ENCODE measurements at regions not wholly inside any gene's neighbourhood (a gene's known extent, or its start where the extent isn't known, plus 50 kb on each side); places are given as distances from the start of the nearest gene placed in this dataset.

DNA sequence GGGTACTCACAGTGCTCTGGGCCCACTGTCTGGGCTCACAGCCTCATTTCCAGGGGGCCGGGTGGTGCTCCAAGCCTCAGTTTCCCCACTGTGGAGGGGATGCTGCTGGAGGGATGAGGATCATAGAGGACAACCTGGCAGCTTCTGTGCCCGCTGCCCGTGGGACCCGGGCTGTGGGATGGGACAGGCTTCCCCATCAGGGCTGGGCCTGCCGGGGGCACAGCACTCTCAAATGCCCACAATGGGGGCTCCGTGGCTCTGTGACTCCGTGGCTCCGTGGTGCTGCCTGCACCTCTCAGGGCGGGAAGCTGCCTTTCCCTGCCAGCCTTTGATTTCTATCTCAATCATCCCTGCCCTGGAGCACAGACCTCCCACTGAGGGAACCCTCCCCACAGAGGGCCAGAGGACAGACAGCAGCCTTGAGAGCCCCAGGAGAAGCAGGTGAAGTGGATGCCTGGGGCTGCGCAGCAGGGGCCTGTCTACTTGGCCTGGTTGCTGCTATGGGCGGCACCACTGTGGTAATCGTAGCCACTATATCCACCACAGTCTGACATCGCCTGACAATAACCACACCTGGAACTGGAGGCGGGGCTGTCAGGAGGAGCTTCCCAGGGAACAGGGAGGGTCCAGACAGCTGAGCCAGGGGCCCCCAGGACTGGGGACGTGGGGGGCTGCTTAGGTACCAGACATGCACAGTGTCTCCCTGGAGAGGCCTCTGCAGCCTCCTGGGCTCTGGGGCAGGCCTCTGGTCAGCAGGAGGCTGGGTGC is 375.9 kb downstream of the TMEM121 start:
- no peak for TF ChIP-seq MAZ (IDR thresholded peaks at IDR 0.05; ENCODE audit: borderline replicate concordance, low read depth, low read length)
- TF ChIP-seq MAZ (CRISPR knock-in tag; IDR thresholded peaks at IDR 0.05; ENCODE audit: low read depth), result no peak
- TF ChIP-seq, protein P1, sequence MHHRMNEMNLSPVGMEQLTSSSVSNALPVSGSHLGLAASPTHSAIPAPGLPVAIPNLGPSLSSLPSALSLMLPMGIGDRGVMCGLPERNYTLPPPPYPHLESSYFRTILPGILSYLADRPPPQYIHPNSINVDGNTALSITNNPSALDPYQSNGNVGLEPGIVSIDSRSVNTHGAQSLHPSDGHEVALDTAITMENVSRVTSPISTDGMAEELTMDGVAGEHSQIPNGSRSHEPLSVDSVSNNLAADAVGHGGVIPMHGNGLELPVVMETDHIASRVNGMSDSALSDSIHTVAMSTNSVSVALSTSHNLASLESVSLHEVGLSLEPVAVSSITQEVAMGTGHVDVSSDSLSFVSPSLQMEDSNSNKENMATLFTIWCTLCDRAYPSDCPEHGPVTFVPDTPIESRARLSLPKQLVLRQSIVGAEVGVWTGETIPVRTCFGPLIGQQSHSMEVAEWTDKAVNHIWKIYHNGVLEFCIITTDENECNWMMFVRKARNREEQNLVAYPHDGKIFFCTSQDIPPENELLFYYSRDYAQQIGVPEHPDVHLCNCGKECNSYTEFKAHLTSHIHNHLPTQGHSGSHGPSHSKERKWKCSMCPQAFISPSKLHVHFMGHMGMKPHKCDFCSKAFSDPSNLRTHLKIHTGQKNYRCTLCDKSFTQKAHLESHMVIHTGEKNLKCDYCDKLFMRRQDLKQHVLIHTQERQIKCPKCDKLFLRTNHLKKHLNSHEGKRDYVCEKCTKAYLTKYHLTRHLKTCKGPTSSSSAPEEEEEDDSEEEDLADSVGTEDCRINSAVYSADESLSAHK (CRISPR knock-in tag; IDR thresholded peaks at IDR 0.05; ENCODE audit: borderline replicate concordance), result no peak
- TF ChIP-seq, protein P2, sequence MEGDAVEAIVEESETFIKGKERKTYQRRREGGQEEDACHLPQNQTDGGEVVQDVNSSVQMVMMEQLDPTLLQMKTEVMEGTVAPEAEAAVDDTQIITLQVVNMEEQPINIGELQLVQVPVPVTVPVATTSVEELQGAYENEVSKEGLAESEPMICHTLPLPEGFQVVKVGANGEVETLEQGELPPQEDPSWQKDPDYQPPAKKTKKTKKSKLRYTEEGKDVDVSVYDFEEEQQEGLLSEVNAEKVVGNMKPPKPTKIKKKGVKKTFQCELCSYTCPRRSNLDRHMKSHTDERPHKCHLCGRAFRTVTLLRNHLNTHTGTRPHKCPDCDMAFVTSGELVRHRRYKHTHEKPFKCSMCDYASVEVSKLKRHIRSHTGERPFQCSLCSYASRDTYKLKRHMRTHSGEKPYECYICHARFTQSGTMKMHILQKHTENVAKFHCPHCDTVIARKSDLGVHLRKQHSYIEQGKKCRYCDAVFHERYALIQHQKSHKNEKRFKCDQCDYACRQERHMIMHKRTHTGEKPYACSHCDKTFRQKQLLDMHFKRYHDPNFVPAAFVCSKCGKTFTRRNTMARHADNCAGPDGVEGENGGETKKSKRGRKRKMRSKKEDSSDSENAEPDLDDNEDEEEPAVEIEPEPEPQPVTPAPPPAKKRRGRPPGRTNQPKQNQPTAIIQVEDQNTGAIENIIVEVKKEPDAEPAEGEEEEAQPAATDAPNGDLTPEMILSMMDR (CRISPR knock-in tag; IDR thresholded peaks at IDR 0.05), result no peak
- no peak for TF ChIP-seq ZNF224 (CRISPR knock-in tag; IDR thresholded peaks at IDR 0.05)
- TF ChIP-seq, protein P3, sequence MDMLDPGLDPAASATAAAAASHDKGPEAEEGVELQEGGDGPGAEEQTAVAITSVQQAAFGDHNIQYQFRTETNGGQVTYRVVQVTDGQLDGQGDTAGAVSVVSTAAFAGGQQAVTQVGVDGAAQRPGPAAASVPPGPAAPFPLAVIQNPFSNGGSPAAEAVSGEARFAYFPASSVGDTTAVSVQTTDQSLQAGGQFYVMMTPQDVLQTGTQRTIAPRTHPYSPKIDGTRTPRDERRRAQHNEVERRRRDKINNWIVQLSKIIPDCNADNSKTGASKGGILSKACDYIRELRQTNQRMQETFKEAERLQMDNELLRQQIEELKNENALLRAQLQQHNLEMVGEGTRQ (IDR thresholded peaks at IDR 0.05; ENCODE audit: low read depth, low read length), result no peak
- TF ChIP-seq, protein P3 (CRISPR knock-in tag; IDR thresholded peaks at IDR 0.05; ENCODE audit: borderline replicate concordance), result no peak
- no peak for TF ChIP-seq KAT2B (IDR thresholded peaks at IDR 0.05; ENCODE audit: borderline replicate concordance, low read depth, low read length)
- TF ChIP-seq HMGA1 (CRISPR knock-in tag; conservative IDR thresholded peaks at IDR 0.05), result no peak
- TF ChIP-seq, protein P4, sequence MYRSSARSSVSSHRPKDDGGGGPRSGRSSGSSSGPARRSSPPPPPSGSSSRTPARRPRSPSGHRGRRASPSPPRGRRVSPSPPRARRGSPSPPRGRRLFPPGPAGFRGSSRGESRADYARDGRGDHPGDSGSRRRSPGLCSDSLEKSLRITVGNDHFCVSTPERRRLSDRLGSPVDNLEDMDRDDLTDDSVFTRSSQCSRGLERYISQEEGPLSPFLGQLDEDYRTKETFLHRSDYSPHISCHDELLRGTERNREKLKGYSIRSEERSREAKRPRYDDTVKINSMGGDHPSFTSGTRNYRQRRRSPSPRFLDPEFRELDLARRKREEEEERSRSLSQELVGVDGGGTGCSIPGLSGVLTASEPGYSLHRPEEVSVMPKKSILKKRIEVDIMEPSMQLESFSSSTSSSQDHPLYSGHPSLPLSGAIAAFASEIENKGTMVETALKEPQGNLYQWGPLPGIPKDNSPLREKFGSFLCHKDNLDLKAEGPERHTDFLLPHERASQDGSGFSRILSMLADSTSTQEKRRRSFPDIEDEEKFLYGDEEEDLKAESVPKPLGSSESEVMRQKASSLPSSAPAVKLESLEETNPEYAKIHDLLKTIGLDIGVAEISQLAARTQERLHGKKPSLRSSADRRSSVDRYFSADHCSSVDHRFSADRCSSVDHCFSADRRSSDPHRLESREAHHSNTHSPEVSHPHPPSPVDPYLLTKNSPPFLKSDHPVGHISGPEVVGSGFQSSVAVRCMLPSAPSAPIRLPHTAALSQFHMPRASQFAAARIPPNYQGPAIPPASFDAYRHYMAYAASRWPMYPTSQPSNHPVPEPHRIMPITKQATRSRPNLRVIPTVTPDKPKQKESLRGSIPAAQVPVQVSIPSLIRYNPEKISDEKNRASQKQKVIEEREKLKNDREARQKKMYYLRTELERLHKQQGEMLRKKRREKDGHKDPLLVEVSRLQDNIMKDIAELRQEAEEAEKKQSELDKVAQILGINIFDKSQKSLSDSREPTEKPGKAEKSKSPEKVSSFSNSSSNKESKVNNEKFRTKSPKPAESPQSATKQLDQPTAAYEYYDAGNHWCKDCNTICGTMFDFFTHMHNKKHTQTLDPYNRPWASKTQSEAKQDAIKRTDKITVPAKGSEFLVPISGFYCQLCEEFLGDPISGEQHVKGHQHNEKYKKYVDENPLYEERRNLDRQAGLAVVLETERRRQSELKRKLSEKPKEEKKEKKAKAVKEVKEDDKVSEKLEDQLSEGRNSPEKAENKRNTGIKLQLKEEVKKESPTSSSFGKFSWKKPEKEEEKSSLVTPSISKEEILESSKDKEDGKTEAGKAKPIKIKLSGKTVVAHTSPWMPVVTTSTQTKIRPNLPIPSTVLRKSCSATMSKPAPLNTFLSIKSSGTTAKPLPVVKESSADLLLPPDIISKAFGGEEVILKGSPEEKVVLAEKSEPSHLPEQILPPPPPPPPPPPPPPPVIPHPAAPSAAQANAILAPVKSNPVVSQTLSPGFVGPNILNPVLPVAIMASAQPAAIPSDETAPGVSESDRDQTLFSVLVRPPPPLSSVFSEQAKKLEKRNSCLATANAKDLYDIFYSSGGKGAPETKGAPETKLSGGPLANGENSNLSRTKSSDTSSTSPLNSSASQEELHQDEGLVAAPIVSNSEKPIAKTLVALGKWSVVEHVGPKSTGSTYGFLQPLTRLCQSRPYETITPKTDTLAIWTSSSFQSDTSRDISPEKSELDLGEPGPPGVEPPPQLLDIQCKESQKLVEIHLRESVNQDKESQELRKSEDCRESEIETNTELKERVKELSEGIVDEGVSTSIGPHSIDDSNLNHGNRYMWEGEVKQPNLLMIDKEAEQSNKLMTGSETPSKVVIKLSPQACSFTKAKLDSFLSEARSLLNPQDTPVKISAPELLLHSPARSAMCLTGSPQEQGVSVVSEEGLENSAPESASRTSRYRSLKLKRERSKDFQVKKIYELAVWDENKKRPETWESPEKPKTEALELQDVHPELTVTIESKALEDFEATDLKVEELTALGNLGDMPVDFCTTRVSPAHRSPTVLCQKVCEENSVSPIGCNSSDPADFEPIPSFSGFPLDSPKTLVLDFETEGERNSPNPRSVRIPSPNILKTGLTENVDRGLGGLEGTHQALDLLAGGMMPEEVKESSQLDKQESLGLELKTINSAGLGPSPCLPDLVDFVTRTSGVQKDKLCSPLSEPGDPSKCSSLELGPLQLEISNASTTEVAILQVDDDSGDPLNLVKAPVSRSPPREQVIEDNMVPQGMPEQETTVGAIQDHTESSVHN (CRISPR knock-in tag; IDR thresholded peaks at IDR 0.05), result no peak

Data from HepG2 (cell line).